Endothelial cell of umbilical vein (primary cell): ENCODE measurements at regions not wholly inside any gene's neighbourhood (a gene's known extent, or its start where the extent isn't known, plus 50 kb on each side); places are given as distances from the start of the nearest gene placed in this dataset.

ENCODE experiments used
- BruUV-seq: library from RNA; stranded (reverse); fragments of 400-500 nt; replicated peaks from 2 replicates; lab custom pipeline; 2021; lab: Mats Ljungman, UMichigan
- CTCF ChIA-PET: fragments of 300-600, 350-600 bp; sonication (Branson Sonifier 250); formaldehyde crosslinking; loops from one replicate; lab custom pipeline; 2021; ENCODE audit warnings: antibody characterized with exemption, inconsistent platforms; lab: Charles Lee
- POLR2A ChIA-PET: fragments of 300-600, 350-600 bp; sonication (Branson Sonifier 250); formaldehyde crosslinking; loops from one replicate; lab custom pipeline; 2021; ENCODE audit warnings: antibody characterized with exemption, inconsistent platforms; lab: Charles Lee
- DNase-seq: peaks from one replicate; pipeline ENCODE4 v3.0.0-alpha.2; 2011; ENCODE audit warnings: low read depth, low spot score
- FAIRE-seq: peaks from 2 replicates; lab custom pipeline; 2011; peaks lifted over from hg19 to GRCh38; lab: Jason Lieb, UNC
- H2AFZ ChIP-seq: 2 replicates; pipeline ENCODE4 v1.6.0; 2012; ENCODE audit warnings: low read depth, low read length, control low read depth, inconsistent platforms
- H3K27ac ChIP-seq: 2 replicates; pipeline ENCODE4 v1.5.1; 2011; ENCODE audit warnings: low read depth, mild to moderate bottlenecking, control low read depth, low read length, moderate library complexity; ENCODE audit not compliant: insufficient read depth
- H3K27me3 ChIP-seq, 2 experiments: 2 replicates each; pipeline versions ENCODE4 v1.6.0 to v1.6.1; 2011; ENCODE audit warnings: low read length in 2 of 2, mixed read lengths in 1 of 2; ENCODE audit not compliant: control insufficient read depth in 2 of 2, insufficient read depth in 2 of 2
- H3K36me3 ChIP-seq, 2 experiments: 2 replicates in 1 of 2; 3 replicates in 1 of 2; pipeline ENCODE4 v1.5.1; 2011; ENCODE audit warnings: low read length in 2 of 2, mild to moderate bottlenecking in 1 of 2, moderate library complexity in 1 of 2; ENCODE audit not compliant: control insufficient read depth in 2 of 2, insufficient read depth in 2 of 2; ENCODE audit errors: extremely low read depth in 1 of 2
- H3K4me1 ChIP-seq: 3 replicates; pipeline ENCODE4 v1.5.1; 2011; ENCODE audit warnings: mild to moderate bottlenecking, low read length; ENCODE audit not compliant: control insufficient read depth, insufficient read depth; ENCODE audit errors: extremely low read depth
- H3K4me2 ChIP-seq: 2 replicates; pipeline ENCODE4 v1.6.1; 2011; ENCODE audit warnings: low read length, control low read depth, mixed read lengths; ENCODE audit not compliant: insufficient read depth
- H3K4me3 ChIP-seq, 3 experiments: fragments of 200-600 bp in 1 of 3; sonication (generic), shearing (Covaris generic) in 1 of 3; replicated peaks in 1 of 3; 2 replicates each; pipeline ENCODE4 v1.5.1; 2011 to 2016; ENCODE audit warnings: control low read depth in 3 of 3, low read length in 3 of 3, mild to moderate bottlenecking in 2 of 3, inconsistent platforms in 1 of 3, low read depth in 1 of 3, moderate library complexity in 1 of 3; ENCODE audit not compliant: insufficient read depth in 1 of 3
- H3K79me2 ChIP-seq: 2 replicates; pipeline ENCODE4 v1.6.0; 2012; ENCODE audit warnings: low read length, inconsistent platforms; ENCODE audit not compliant: control insufficient read depth, insufficient read depth
- H3K9ac ChIP-seq: replicated peaks from 2 replicates; pipeline ENCODE3; 2011; ENCODE audit warnings: low read length, control low read depth; ENCODE audit not compliant: insufficient read depth; ENCODE audit errors: extremely low read depth
- H3K9me1 ChIP-seq: replicated peaks from 3 replicates; pipeline ENCODE4 v1.6.0; 2011; ENCODE audit warnings: mild to moderate bottlenecking, low read length; ENCODE audit not compliant: control insufficient read depth, insufficient read depth; ENCODE audit errors: extremely low read depth
- H3K9me3 ChIP-seq: replicated peaks from 2 replicates; pipeline ENCODE4 v1.5.1; 2012; ENCODE audit warnings: low read length, inconsistent platforms; ENCODE audit not compliant: control insufficient read depth, insufficient read depth
- H4K20me1 ChIP-seq: replicated peaks from 2 replicates; pipeline ENCODE3; 2011; ENCODE audit warnings: mild to moderate bottlenecking, low read length; ENCODE audit not compliant: control insufficient read depth, insufficient read depth; ENCODE audit errors: extremely low read depth
- EZH2 ChIP-seq: IDR thresholded peaks from 2 replicates; pipeline ENCODE4 v1.6.1; 2012; ENCODE audit warnings: borderline replicate concordance, low read depth, mild to moderate bottlenecking, moderate library complexity, low read length, inconsistent platforms; ENCODE audit not compliant: severe bottlenecking
- FOS ChIP-seq: IDR thresholded peaks from 2 replicates; pipeline ENCODE4 v1.6.1; 2011; ENCODE audit warnings: mild to moderate bottlenecking, low read length, moderate library complexity, borderline replicate concordance; ENCODE audit not compliant: insufficient read depth
- GATA2 ChIP-seq: IDR thresholded peaks from 2 replicates; pipeline ENCODE4 v1.7.0; 2011; ENCODE audit warnings: low read depth, mild to moderate bottlenecking, moderate library complexity, mixed read lengths, low read length; ENCODE audit not compliant: insufficient read length, insufficient read depth
- JUN ChIP-seq: IDR thresholded peaks from 2 replicates; pipeline ENCODE4 v1.6.1; 2011; ENCODE audit warnings: borderline replicate concordance, low read depth; ENCODE audit not compliant: insufficient read length, insufficient read depth
- MAX ChIP-seq: IDR thresholded peaks from 2 replicates; pipeline ENCODE4 v1.6.1; 2011; ENCODE audit not compliant: insufficient read depth, insufficient read length
- MYC ChIP-seq: IDR thresholded peaks from one replicate; pipeline ENCODE4 v1.6.1; 2011; ENCODE audit warnings: mild to moderate bottlenecking, low read depth, low read length
- POLR2A ChIP-seq: IDR thresholded peaks from 2 replicates; pipeline ENCODE4 v1.6.1; 2012; ENCODE audit warnings: low read depth, mild to moderate bottlenecking, control low read depth, low read length
- POLR2AphosphoS5 ChIP-seq: IDR thresholded peaks from 2 replicates; pipeline ENCODE4 v1.6.1; 2012; ENCODE audit warnings: low read depth, mild to moderate bottlenecking, control low read depth, low read length, moderate library complexity; ENCODE audit not compliant: insufficient read depth
- dilution Hi-C: fragments of 300-500 bp; cut with MboI; formaldehyde crosslinking; loops from one replicate; pipeline ENCODE4 v1.15.0; 2019; ENCODE audit warnings: low sequenced_read_pairs; ENCODE audit not compliant: extremely low pct_ligation_motif_present
- intact Hi-C: fragments of 100-400 bp; cut with micrococcal nuclease; formaldehyde crosslinking; loops from one replicate; pipeline ENCODE4 v1.10.0; 2022
- TF ChIP-seq, protein P1 (sequence below), 2 donors: IDR thresholded peaks; 1 replicate in 1 of 2; 2 replicates in 1 of 2; pipeline ENCODE4 v1.5.1; 2011; ENCODE audit warnings: low read length in 2 of 2, mild to moderate bottlenecking in 2 of 2, moderate library complexity in 2 of 2, control low read depth in 1 of 2, inconsistent platforms in 1 of 2, low read depth in 1 of 2; ENCODE audit not compliant: insufficient read depth in 1 of 2; ENCODE audit errors: extremely low read depth in 1 of 2

DNA sequence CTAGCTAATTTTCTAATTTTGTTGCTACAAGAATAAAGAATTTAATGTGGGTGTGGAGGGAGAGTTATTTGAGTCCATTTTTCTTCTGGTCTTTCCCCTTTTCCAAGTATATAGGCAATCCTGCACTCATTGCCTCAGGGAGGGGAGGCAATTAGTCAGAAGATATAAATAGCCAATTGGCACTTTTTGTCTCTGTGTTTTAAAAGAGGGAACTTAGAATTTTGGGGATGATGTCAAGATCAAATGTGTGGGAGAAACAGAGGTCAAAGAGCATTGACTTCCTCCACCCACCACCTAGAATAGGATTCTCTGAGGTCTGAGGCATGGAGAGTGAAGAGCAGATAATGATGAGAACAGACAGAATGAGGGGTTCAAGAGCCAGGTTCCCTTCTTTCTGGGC is 120.3 kb upstream of the ZC3H12C start:
- Histone ChIP-seq H3K27me3 (no peaks in the 10 kb centered on the region), H3K4me2 (no peak overlapping the region), H3K9me1 (no peaks in the 10 kb centered on the region), H3K9ac (no peak overlapping the region), H3K4me3 (no peak overlapping the region), H3K36me3 (no peaks in the 10 kb centered on the region), H3K9me3 (no peaks in the 10 kb centered on the region), H3K4me1 (peaks cover 23% of the 10 kb centered on the region), H4K20me1 (no peaks in the 10 kb centered on the region), H3K79me2 (no peaks in the 10 kb centered on the region), H3K27ac (no peak overlapping the region), H2AFZ (no peak overlapping the region)
- ChIA-PET CTCF (interaction anchor here (1.1 to 1.8 kb wide), 2 partner anchors 105 to 120 kb away, joined by 3 to 4 read pairs; no protein-coding TSS in a partner anchor), POLR2A (no interaction called here)
- intact Hi-C loops (loop anchor here (5.0 kb wide), 1 partner anchor 54 kb away; no protein-coding TSS in a partner anchor), dilution Hi-C loops (no loop called here)
- BruUV-seq: no TSS peak
- TF ChIP-seq, protein P1, sequence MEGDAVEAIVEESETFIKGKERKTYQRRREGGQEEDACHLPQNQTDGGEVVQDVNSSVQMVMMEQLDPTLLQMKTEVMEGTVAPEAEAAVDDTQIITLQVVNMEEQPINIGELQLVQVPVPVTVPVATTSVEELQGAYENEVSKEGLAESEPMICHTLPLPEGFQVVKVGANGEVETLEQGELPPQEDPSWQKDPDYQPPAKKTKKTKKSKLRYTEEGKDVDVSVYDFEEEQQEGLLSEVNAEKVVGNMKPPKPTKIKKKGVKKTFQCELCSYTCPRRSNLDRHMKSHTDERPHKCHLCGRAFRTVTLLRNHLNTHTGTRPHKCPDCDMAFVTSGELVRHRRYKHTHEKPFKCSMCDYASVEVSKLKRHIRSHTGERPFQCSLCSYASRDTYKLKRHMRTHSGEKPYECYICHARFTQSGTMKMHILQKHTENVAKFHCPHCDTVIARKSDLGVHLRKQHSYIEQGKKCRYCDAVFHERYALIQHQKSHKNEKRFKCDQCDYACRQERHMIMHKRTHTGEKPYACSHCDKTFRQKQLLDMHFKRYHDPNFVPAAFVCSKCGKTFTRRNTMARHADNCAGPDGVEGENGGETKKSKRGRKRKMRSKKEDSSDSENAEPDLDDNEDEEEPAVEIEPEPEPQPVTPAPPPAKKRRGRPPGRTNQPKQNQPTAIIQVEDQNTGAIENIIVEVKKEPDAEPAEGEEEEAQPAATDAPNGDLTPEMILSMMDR (IDR thresholded peaks at IDR 0.05; ENCODE audit: extremely low read depth in 1 of 2, insufficient read depth in 1 of 2, low read depth in 1 of 2, low read length in 2 of 2): no peak
- TF ChIP-seq MAX (no peak), MYC (no peak), FOS (no peak), GATA2 (no peak)
- DNase-seq: no peak
- no peak for FAIRE-seq

- Histone ChIP-seq H3K79me2 (no peaks in the 10 kb centered on the region), H2AFZ (no peak overlapping the region), H3K4me2 (no peak overlapping the region), H3K9ac (no peak overlapping the region), H4K20me1 (no peaks in the 10 kb centered on the region), H3K9me1 (no peaks in the 10 kb centered on the region), H3K27ac (no peak overlapping the region), H3K27me3 (no peaks in the 10 kb centered on the region), H3K9me3 (no peaks in the 10 kb centered on the region), H3K4me1 (peaks cover 23% of the 10 kb centered on the region), H3K36me3 (no peaks in the 10 kb centered on the region), H3K4me3 (no peak overlapping the region)
- no peak for TF ChIP-seq FOS
- TF ChIP-seq, protein P1 (IDR thresholded peaks at IDR 0.05; ENCODE audit: extremely low read depth in 1 of 2, insufficient read depth in 1 of 2, low read depth in 1 of 2, low read length in 2 of 2): no peak
- no peak for TF ChIP-seq POLR2A
- TF ChIP-seq JUN: no peak
- no peak for TF ChIP-seq GATA2
- TF ChIP-seq MYC: no peak
- no peak for TF ChIP-seq EZH2
- no peak for TF ChIP-seq MAX
- TF ChIP-seq POLR2AphosphoS5: no peak
- POLR2A ChIA-PET: no interaction called here
- CTCF ChIA-PET: interaction anchor here (0.7 to 1.6 kb wide), 3 partner anchors 12 to 119 kb away, joined by 3 to 4 read pairs (median 4); no protein-coding TSS in a partner anchor
- FAIRE-seq: no peak
- dilution Hi-C loops: no loop called here
- intact Hi-C loops: loop anchor here (5.0 kb wide), 1 partner anchor 54 kb away; no protein-coding TSS in a partner anchor
- BruUV-seq: no TSS peak
- DNase-seq: no peak
Observed at GRCh38 chr11:109973486-109973885, 119.7 kb upstream of the ZC3H12C start.
